ENCODE measurements at regions not wholly inside any gene's neighbourhood (a gene's known extent, or its start where the extent isn't known, plus 50 kb on each side); places are given as distances from the start of the nearest gene placed in this dataset.

DNA sequence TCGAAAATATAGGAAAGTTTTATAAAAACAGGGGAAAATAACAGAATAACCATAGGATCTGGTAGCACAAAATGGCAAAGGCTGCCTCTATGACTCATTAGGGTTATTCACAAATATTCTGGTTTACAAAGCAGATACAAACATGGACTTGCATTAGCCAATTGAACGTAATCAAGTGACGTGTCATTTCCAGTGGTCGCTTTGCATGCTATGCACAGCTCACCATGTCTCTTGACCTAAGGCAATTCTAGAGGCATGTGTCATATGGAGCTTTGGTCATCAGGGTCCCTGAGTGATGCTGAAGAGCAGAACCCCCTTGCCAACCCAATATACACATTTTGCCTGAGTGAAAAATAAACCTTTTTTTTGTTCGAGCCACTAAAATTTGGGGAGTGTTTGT is 158.8 kb downstream of the TMEM161B start:
- Histone ChIP-seq H3K36me3 (ENCODE audit: insufficient read depth) (no peaks in the 10 kb centered on the region), H3K4me2 (no peak overlapping the region), H3K9me2 (ENCODE audit: insufficient read depth) (no peaks in the 10 kb centered on the region), H2AFZ (peak overlapping the region; percentile 73; the same call in 1 of the 2 replicates), H3K27ac (ENCODE audit: low read depth) (no peak overlapping the region), H3K79me2 (replicated peaks; ENCODE audit: insufficient read depth) (no peaks in the 10 kb centered on the region), H4K20me1 (replicated peaks; ENCODE audit: insufficient read depth) (no peaks in the 10 kb centered on the region), H3K4me1 (ENCODE audit: insufficient read depth) (no peaks in the 10 kb centered on the region), H3F3A (replicated peaks; ENCODE audit: low read depth) (no peaks in the 10 kb centered on the region), H3K27me3 (ENCODE audit: insufficient read depth) (no peaks in the 10 kb centered on the region), H3K4me3 (no peak overlapping the region)
- Mint-ChIP-seq H3K4me1 (no peaks in the 10 kb centered on the region), H3K36me3 (ENCODE audit: low read depth) (no peaks in the 10 kb centered on the region), H3K27ac (no peak overlapping the region), H3K9me3 (no peaks in the 10 kb centered on the region), H3K4me3 (no peak overlapping the region), H3K27me3 (ENCODE audit: insufficient read depth, low read depth, poor library complexity) (no peaks in the 10 kb centered on the region)
- DNase-seq (ENCODE audit: low spot score) (no peak), ATAC-seq (no peak)
- TF ChIP-seq, protein P1, sequence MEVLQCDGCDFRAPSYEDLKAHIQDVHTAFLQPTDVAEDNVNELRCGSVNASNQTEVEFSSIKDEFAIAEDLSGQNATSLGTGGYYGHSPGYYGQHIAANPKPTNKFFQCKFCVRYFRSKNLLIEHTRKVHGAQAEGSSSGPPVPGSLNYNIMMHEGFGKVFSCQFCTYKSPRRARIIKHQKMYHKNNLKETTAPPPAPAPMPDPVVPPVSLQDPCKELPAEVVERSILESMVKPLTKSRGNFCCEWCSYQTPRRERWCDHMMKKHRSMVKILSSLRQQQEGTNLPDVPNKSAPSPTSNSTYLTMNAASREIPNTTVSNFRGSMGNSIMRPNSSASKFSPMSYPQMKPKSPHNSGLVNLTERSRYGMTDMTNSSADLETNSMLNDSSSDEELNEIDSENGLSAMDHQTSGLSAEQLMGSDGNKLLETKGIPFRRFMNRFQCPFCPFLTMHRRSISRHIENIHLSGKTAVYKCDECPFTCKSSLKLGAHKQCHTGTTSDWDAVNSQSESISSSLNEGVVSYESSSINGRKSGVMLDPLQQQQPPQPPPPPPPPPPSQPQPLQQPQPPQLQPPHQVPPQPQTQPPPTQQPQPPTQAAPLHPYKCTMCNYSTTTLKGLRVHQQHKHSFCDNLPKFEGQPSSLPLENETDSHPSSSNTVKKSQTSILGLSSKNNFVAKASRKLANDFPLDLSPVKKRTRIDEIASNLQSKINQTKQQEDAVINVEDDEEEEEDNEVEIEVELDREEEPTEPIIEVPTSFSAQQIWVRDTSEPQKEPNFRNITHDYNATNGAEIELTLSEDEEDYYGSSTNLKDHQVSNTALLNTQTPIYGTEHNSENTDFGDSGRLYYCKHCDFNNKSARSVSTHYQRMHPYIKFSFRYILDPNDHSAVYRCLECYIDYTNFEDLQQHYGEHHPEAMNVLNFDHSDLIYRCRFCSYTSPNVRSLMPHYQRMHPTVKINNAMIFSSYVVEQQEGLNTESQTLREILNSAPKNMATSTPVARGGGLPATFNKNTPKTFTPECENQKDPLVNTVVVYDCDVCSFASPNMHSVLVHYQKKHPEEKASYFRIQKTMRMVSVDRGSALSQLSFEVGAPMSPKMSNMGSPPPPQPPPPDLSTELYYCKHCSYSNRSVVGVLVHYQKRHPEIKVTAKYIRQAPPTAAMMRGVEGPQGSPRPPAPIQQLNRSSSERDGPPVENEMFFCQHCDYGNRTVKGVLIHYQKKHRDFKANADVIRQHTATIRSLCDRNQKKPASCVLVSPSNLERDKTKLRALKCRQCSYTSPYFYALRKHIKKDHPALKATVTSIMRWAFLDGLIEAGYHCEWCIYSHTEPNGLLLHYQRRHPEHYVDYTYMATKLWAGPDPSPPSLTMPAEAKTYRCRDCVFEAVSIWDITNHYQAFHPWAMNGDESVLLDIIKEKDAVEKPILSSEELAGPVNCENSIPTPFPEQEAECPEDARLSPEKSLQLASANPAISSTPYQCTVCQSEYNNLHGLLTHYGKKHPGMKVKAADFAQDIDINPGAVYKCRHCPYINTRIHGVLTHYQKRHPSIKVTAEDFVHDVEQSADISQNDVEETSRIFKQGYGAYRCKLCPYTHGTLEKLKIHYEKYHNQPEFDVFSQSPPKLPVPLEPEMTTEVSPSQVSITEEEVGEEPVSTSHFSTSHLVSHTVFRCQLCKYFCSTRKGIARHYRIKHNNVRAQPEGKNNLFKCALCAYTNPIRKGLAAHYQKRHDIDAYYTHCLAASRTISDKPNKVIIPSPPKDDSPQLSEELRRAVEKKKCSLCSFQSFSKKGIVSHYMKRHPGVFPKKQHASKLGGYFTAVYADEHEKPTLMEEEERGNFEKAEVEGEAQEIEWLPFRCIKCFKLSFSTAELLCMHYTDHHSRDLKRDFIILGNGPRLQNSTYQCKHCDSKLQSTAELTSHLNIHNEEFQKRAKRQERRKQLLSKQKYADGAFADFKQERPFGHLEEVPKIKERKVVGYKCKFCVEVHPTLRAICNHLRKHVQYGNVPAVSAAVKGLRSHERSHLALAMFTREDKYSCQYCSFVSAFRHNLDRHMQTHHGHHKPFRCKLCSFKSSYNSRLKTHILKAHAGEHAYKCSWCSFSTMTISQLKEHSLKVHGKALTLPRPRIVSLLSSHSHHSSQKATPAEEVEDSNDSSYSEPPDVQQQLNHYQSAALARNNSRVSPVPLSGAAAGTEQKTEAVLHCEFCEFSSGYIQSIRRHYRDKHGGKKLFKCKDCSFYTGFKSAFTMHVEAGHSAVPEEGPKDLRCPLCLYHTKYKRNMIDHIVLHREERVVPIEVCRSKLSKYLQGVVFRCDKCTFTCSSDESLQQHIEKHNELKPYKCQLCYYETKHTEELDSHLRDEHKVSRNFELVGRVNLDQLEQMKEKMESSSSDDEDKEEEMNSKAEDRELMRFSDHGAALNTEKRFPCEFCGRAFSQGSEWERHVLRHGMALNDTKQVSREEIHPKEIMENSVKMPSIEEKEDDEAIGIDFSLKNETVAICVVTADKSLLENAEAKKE (CRISPR knock-in tag; IDR thresholded peaks at IDR 0.05), result no peak
- TF ChIP-seq, protein P2, sequence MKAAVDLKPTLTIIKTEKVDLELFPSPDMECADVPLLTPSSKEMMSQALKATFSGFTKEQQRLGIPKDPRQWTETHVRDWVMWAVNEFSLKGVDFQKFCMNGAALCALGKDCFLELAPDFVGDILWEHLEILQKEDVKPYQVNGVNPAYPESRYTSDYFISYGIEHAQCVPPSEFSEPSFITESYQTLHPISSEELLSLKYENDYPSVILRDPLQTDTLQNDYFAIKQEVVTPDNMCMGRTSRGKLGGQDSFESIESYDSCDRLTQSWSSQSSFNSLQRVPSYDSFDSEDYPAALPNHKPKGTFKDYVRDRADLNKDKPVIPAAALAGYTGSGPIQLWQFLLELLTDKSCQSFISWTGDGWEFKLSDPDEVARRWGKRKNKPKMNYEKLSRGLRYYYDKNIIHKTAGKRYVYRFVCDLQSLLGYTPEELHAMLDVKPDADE (IDR thresholded peaks at IDR 0.05), result no peak
- TF ChIP-seq EZH2 (IDR thresholded peaks at IDR 0.05; ENCODE audit: low read depth, unreplicated experiment), result no peak
- TF ChIP-seq, protein P3, sequence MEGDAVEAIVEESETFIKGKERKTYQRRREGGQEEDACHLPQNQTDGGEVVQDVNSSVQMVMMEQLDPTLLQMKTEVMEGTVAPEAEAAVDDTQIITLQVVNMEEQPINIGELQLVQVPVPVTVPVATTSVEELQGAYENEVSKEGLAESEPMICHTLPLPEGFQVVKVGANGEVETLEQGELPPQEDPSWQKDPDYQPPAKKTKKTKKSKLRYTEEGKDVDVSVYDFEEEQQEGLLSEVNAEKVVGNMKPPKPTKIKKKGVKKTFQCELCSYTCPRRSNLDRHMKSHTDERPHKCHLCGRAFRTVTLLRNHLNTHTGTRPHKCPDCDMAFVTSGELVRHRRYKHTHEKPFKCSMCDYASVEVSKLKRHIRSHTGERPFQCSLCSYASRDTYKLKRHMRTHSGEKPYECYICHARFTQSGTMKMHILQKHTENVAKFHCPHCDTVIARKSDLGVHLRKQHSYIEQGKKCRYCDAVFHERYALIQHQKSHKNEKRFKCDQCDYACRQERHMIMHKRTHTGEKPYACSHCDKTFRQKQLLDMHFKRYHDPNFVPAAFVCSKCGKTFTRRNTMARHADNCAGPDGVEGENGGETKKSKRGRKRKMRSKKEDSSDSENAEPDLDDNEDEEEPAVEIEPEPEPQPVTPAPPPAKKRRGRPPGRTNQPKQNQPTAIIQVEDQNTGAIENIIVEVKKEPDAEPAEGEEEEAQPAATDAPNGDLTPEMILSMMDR (conservative IDR thresholded peaks at IDR 0.05; ENCODE audit: low read depth in 2 of 2), result no peak
- TF ChIP-seq, protein P4, sequence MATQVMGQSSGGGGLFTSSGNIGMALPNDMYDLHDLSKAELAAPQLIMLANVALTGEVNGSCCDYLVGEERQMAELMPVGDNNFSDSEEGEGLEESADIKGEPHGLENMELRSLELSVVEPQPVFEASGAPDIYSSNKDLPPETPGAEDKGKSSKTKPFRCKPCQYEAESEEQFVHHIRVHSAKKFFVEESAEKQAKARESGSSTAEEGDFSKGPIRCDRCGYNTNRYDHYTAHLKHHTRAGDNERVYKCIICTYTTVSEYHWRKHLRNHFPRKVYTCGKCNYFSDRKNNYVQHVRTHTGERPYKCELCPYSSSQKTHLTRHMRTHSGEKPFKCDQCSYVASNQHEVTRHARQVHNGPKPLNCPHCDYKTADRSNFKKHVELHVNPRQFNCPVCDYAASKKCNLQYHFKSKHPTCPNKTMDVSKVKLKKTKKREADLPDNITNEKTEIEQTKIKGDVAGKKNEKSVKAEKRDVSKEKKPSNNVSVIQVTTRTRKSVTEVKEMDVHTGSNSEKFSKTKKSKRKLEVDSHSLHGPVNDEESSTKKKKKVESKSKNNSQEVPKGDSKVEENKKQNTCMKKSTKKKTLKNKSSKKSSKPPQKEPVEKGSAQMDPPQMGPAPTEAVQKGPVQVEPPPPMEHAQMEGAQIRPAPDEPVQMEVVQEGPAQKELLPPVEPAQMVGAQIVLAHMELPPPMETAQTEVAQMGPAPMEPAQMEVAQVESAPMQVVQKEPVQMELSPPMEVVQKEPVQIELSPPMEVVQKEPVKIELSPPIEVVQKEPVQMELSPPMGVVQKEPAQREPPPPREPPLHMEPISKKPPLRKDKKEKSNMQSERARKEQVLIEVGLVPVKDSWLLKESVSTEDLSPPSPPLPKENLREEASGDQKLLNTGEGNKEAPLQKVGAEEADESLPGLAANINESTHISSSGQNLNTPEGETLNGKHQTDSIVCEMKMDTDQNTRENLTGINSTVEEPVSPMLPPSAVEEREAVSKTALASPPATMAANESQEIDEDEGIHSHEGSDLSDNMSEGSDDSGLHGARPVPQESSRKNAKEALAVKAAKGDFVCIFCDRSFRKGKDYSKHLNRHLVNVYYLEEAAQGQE (IDR thresholded peaks at IDR 0.05; ENCODE audit: unreplicated experiment), result no peak
- TF ChIP-seq ZNF331 (CRISPR knock-in tag; IDR thresholded peaks at IDR 0.05; ENCODE audit: low read depth), result no peak
- no peak for TF ChIP-seq NANOG (IDR thresholded peaks at IDR 0.05; ENCODE audit: borderline replicate concordance)
- no peak for TF ChIP-seq POLR2AphosphoS5 (IDR thresholded peaks at IDR 0.05; ENCODE audit: low read depth)
- TF ChIP-seq JUNB (IDR thresholded peaks at IDR 0.05; ENCODE audit: unreplicated experiment), result no peak
- no peak for TF ChIP-seq EZH2phosphoT487 (IDR thresholded peaks at IDR 0.05; ENCODE audit: unreplicated experiment)
- no peak for TF ChIP-seq STAT1 (IDR thresholded peaks at IDR 0.05; ENCODE audit: unreplicated experiment)
- TF ChIP-seq ZNF114 (CRISPR knock-in tag; IDR thresholded peaks at IDR 0.05), result no peak
- TF ChIP-seq CREB1 (CRISPR knock-in tag; IDR thresholded peaks at IDR 0.05; ENCODE audit: low read depth), result no peak

All from GM23338 (cell line).